GM18498 (cell line): ENCODE measurements at regions not wholly inside any gene's neighbourhood (a gene's known extent, or its start where the extent isn't known, plus 50 kb on each side); places are given as distances from the start of the nearest gene placed in this dataset.

Source experiments
- ATAC-seq: cut with Tn5 transposase; IDR thresholded peaks from one replicate; pipeline ENCODE4 v1.9.1; 2021; ENCODE audit warnings: mild to moderate bottlenecking, moderate library complexity; ENCODE audit not compliant: unreplicated experiment

GRCh38 chr14:71273366-71273765, 366.1 kb downstream of the PCNX1 start:
- ATAC-seq, result no peak

- ATAC-seq, result no peak
Measured at GRCh38 chr14:71284048-71284447, 376.8 kb downstream of the PCNX1 start.

- ATAC-seq, result no peak
Measured at GRCh38 chr14:71286126-71286525, 378.9 kb downstream of the PCNX1 start.

- no peak for ATAC-seq
Measured at GRCh38 chr14:71287567-71287966, 380.3 kb downstream of the PCNX1 start.

- peak; percentile 87 for ATAC-seq
Measured at GRCh38 chr14:71289536-71289935, 382.3 kb downstream of the PCNX1 start.

GRCh38 chr14:71290301-71290700, 383.0 kb downstream of the PCNX1 start:
- ATAC-seq, result no peak

GRCh38 chr14:71290960-71291466, 383.8 kb downstream of the PCNX1 start:
- peak; percentile 71 for ATAC-seq

GRCh38 chr14:71296184-71296583, 388.9 kb downstream of the PCNX1 start:
- no peak for ATAC-seq

GRCh38 chr14:71300566-71301330, 393.5 kb downstream of the PCNX1 start:
- no peak for ATAC-seq

- ATAC-seq, result no peak
Measured at GRCh38 chr14:71301611-71302010, 394.4 kb downstream of the PCNX1 start.

- no peak for ATAC-seq
Measured at GRCh38 chr14:71304690-71305089, 397.4 kb downstream of the PCNX1 start.

GRCh38 chr14:71308671-71309070, 401.4 kb downstream of the PCNX1 start:
- ATAC-seq, result no peak

- ATAC-seq, result no peak
Measured at GRCh38 chr14:71309756-71310155, 402.5 kb downstream of the PCNX1 start.

GRCh38 chr14:71311061-71311460, 403.8 kb downstream of the PCNX1 start:
- no peak for ATAC-seq

- ATAC-seq, result no peak
Measured at GRCh38 chr14:71314717-71315116, 407.5 kb downstream of the PCNX1 start.

- no peak for ATAC-seq
Measured at GRCh38 chr14:71317385-71318096, 410.3 kb downstream of the PCNX1 start.

GRCh38 chr14:71318097-71318459, 410.8 kb downstream of the PCNX1 start:
- ATAC-seq, result no peak

GRCh38 chr14:71319666-71320065, 412.4 kb downstream of the PCNX1 start:
- no peak for ATAC-seq

- ATAC-seq, result peak; percentile 81
Measured at GRCh38 chr14:71320107-71320733, 413.0 kb downstream of the PCNX1 start, which contains the start of gene SIPA1L1. Gene SIPA1L1, plus strand, starts transcription at chr14:71320476.

GRCh38 chr14:71320734-71321573, 413.7 kb downstream of the PCNX1 start:
- ATAC-seq, result peak; percentile 30
